HG03439 (cell line): ENCODE measurements at regions not wholly inside any gene's neighbourhood (a gene's known extent, or its start where the extent isn't known, plus 50 kb on each side); places are given as distances from the start of the nearest gene placed in this dataset.

ENCODE experiments used
- ATAC-seq: cut with Tn5 transposase; IDR thresholded peaks from one replicate; pipeline ENCODE4 v1.9.1; 2021; ENCODE audit warnings: mild to moderate bottlenecking, moderate library complexity; ENCODE audit not compliant: unreplicated experiment

DNA sequence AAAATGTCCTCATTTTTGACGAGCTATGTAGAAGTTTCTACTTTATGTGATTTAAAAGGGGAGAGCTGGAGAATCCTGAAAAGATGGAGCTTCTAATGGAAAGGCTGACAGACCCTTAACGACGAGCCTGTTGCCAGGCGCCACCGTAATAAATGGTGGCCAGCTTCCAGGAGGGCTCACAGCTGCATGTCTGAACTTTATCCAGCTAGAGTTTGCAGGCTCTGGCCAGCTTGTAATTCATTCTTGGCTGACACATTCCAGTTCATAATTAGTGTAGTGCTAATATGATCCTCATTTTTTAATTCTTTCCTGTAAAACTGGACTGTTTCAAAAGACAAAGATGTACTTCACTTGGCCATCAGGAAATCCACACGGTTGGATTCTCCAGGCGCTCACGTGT lies 246.7 kb downstream of the GAS1 start:
- ATAC-seq = no peak

DNA sequence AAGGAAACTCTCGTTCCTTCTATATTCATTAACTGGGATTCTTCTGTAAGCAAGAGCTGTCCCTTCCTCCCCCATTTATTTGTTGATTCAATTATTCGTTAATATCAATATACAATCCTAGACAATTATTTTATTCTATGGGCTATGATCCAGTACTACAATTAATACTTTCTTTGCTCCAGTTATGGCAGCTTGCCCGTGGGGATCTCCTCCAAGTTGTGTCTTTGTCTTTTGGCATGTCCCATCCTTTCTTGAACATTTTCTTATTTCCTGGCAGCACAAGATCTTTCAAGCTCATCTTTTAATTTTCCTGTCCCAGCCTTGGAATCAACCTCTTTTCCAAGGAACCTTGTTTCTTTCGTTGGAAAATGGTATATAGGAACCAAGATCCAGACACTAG lies 249.3 kb downstream of the GAS1 start:
- no peak for ATAC-seq

DNA sequence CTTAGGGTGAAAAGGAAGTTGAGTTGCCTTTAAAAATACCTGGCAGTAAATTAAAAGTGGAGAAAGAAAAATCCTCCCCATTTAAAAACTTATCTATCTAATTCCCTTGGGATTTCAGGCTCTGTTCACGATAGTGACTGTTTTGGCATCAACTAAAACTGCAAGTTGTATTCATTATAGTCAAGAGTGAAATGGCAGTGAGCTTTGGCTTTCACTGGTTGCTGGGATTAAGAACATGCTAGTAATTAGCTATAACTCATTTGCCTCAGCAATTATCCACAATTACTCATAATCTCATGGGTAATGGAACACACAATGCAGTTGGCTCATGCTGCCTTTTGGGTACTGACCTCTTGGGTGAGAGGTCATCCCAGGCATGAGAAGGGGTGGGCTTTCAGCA lies 250.1 kb downstream of the GAS1 start:
- no peak for ATAC-seq

DNA sequence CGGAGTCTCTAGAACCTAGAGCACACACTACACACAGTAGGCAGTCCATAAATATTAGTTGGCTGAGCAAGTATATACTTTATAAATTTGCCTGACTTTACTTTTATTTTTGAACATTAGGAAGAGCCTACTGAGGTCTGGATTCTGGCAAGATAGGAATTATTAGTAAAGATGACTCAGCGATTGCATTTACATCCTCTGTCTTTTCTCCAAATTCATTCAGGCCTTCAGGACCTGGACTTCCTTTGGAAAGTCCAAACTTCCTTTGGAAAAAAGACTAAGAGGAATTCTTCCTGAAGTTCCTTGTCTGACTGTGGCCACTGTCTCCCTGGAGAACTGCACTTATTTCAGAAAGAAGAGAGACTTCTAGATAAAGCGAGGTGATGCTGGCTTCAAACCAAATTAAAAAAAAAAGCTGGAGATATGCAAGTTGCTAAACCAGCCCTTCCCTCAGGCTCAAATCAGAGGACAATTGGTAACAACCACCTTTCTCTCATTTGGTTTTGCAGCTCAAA lies 251.3 kb downstream of the GAS1 start:
- no peak for ATAC-seq

DNA sequence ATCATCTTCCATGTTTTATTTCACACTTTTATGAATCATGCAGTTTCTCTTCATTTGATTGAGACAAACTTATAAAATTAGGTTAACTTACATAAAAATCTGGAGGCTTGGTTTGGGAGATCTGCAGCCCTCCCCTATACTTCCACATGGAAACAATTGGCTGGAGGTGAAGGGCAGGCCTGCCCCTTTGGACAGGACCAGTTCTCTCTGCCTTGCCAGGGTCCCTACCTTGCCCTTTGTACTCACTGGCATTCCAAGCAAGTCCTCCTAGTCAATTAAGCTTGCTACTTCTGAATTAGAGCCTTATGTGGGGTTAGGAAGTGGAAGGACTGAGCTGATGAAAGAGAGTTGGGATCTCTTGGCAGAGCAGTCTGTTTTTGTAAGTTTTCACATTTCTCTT lies 257.3 kb downstream of the GAS1 start:
- ATAC-seq = no peak

DNA sequence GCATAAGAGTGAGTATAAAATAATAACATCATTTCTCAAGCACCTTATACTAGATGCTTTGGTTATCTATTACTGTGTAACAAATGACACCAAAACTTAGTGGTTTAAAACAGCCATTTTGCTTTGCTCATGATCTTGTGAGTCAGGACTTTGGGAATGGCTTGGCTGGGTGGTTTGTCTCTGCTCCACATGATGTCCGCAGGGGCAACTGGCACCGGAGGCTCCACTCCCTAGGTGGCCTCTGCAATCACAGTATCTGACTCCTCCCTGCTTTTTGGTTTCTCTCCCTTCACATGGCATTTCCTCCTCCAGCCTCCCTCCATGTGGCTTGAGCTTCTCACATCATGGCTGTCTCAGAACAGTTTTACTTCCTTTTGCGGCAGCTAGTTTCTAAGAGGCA lies 259.5 kb downstream of the GAS1 start:
- ATAC-seq = no peak

DNA sequence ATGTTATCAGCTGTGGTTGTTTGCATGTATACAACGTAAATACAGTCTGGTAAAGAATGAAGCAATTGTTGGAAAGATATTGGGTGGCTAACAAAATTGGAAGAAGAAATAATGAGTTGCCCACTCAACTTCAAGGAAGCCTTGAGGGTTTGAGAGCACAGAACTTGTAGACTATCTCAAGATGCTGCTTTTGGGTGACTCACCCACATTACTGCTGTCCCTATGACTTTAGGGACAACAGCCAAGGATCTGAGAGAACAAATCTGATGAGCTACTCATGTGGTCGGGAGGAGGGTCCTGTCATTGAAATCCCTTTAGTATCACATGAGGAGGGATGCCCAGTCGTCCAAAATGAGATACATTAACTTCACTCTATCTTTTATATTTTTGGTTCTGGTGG lies 261.8 kb downstream of the GAS1 start:
- no peak for ATAC-seq

DNA sequence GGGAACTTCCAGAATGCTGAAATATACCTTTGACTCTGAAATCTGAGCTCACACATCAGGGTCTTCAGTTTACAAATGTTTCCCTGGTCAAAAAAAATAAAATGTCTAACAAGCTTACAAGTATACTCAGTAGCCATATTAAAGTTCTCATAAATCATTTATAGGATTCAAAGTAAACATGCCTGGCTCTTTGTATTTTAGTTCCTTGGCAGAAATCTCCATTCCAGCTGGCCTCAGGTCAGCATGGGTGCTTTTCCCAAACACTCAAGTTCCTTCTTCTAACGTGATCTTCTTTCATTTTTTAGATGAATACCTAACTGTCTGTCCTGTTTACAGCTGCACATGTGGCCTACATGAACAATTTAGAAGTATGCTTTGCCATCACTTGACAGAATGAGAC lies 263.2 kb downstream of the GAS1 start:
- ATAC-seq = no peak

DNA sequence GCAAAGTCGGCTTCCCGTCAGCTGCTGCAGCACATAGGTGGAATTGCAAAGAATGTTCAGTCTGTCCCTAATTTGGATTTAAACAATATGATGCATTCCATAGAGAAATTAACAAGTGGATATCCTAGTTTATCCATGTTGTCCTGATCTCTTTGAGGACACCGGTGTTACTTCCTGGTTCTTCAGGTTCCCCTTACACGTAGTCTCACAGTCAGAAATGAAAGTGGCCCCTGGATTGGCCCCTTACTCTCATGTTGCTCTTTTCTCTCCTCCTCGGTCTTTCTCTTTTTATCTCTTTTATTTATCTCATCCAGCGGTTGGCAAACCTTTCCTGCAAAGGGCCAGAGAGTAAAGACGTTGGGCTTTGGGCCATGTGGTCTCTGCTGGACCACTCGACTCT lies 265.1 kb downstream of the GAS1 start:
- ATAC-seq = no peak

DNA sequence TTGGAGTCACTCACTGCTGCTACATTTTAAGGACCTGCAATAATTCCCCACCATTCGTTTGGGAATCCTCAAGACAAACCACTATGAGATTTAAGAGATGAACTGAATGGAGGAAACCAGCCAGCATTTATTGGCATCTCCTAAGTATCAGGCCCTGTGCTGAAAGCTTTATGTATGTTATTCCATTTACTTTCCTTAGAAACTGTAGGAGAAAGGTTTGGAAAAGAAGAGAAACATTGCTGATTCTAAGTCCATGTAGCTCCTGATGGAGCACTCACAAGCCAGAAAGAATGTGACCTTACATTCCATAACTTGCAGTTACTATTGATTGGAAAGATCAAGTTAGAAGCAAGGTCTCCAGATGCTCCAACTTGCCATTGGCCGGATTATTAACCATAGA lies 267.4 kb downstream of the GAS1 start:
- ATAC-seq = no peak

DNA sequence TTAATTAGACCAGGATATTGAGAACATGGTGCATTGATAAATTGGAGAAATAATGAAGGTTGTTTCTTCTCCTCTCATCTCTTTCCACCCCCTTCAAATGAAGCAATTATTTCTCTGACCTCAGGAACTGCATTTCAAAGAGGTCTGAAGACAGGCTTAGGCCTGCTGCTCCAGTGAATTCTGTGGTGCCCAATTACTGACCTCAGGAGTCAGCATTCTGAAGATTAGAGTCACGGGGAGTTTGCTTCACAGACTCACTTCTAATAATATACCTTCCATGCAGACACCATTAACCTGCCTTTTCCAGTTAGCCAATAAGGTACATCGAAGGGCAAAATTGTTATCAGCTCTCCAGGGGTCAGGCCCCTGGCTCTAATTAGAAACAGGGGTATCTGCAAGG lies 270.9 kb downstream of the GAS1 start:
- no peak for ATAC-seq

DNA sequence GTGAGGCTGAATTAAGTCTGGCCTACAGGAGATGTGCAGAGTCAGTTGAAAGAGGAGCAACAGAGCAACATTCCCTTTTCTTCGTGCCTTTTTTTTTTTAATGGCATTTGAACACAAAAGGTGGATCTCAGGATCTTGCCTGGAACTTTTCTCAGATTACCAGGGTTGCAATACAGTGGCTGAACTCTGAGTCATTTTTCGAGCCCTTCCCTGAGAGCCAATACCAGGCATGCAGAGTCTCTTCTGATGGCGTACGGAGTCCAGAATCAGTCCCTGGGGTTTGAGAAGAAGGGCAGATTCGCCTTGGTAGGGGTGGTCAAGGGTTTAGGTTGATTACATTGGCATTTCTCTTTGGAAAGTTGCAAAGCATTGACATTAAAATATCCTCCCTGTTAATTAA lies 271.5 kb downstream of the GAS1 start:
- ATAC-seq = no peak

DNA sequence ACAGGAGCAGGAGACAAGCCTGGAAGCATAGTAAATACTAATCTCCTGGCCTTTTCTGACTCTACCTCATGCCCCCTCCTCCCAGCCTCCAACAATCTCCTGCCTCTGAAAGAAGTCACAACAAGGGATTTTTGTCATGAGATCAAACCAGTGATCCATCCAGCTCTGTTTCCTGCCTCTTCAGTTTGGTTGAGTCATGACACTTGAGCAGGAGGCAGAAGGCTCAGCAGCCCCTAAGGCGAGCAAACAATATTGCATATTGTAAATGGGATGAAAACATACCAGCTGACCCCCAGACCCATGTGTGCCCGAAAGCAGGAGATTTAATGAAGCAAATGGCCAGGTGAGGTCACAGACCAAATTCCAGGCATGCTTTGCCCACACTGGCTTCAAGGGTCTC lies 272.8 kb downstream of the GAS1 start:
- no peak for ATAC-seq

DNA sequence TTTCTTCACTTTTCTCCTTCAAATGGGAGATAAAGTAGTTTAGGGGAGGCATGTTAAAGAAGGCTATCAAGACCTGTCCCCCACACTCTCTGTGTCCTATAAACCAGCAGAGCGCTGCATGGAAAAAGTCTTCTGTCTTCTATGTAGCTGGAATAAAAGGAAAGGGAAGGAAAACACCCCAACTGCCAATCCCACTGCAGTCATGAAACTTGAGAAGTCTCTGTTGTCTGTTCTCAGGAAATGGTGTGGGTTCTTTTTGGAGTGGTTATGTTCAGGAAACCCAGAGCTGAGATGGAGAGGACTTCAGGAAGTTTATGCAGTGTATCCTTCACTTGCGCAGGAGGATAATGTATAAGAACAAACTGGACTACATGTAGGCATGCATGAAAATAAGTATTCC lies 274.3 kb downstream of the GAS1 start:
- ATAC-seq = no peak

DNA sequence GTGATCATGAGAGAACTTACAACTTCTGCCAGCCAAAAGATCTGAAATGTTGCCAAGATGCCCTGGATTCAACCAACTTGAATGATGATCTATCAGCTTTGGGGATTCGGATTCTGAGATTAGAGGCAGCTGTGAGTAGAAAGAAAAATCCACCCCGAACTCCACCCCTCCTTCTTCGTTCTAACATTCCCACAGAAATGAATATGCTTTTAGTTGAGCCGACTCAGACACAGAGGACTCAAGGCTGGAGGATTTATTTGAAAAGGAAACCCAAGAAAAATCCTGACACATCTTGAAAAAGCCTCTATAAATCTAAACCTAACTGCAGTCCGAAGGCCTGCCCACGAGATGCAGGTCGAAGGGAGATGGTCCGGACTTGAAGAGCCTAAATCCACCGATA lies 275.0 kb downstream of the GAS1 start:
- ATAC-seq = no peak

DNA sequence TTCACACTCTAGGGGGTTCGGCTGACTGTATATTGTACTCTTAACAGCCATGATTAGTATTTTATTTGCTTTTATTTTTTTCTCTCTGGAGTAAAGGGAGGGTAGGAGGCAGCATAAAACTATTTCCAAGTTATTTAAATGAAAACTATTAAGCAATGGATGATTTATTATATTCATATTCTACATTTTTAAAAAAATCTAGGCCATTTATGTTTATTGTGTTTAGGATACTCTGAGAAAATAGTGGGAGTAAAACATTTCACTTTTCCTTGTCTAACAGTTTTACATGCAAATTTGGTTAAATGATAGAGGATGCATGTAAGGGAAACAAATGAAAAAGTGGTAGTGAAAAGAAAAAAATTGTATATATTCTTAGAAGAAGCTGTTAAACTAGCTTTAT lies 276.3 kb downstream of the GAS1 start:
- ATAC-seq = no peak

DNA sequence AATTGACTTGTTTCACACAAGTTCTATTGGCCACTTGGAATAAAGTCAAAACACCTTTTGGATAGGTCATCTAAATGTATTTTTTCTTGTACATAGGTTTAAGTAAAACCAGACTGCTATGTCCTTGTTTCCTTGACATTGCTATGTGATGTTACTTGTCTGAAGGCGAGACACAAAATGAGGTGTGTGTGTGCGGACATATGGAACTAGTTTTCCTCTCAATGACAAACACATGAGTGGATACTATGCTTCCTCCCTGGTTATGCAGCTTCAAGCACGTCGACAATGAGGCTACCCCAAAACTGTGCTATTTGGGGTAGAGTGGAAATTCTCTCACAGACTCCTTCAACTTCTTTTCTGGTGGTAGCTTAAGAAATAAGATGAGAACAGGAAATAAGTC lies 276.8 kb downstream of the GAS1 start:
- ATAC-seq = no peak

DNA sequence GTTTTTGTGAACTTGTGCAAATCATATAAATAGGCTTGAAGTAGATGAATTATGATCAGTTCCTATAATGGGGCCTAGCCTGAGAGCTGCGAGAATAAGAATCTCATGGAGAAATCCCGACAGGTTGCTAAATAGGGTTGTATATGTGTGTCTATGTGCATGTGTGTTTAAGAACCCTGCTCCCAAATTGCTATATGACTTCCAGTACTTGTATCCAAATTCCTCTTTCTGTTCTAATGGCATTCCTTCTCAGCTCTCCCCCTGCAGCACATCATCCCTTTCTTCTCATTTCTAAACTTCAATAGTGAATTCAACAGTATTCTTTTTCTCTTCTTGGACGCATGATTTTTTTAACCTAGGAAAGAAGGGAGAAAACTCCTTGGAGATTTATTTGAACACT lies 277.2 kb downstream of the GAS1 start:
- no peak for ATAC-seq

DNA sequence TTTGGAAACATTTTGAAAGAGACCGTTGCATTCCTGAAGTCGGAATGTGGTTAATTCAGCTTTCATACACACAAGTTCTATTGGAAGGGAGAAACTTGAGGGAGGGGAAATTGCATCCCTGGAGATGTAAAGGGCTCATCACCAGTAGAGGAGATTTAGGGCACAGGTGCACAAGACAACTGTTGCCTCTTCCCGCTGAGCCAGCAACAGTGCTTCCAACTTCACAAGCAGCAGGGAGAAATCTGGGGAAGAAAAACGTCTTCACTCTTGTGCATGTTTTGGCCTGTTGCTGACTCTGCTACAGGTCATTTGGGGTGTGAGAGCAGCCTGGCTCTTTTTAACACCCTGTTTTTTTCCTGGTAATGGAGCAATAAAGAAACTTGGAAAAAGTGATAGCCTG lies 277.9 kb downstream of the GAS1 start:
- ATAC-seq = no peak

DNA sequence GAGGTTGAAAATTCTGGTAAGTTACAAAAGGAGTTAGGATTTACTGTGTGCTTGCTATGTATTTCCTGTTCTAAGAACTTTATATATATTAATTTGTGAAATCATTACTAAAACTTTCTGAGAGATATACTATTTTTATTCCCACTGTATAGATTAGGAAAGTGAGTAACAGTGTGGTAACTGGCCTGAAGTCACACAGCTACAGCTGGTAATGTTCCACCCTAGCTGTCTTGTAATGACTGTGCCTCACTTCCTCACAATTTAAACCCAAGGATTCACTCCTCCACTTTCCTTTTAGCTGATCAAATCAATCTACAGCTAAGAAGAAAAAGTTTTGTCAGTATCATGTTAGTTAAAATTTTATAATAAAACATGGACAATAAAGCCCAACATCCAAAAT lies 278.8 kb downstream of the GAS1 start:
- ATAC-seq = no peak

DNA sequence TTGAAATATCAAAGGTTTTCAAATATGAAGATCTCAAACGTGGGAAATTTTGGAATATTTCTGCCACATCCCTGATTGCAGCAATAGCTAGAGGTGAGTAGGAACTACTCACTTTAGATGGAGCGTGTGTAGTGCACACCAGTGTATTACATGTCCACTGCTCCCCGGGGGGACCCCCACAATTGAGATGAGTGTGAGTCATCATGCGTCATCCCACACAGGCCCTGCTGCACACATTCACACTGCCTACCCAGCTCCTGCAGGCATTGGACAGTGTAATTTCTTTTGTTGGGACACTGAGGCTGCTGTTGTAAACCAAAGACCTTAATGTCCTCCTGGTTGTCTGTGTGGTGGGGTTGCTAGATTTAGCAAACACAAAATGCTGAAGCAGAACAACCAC lies 280.0 kb downstream of the GAS1 start:
- no peak for ATAC-seq

DNA sequence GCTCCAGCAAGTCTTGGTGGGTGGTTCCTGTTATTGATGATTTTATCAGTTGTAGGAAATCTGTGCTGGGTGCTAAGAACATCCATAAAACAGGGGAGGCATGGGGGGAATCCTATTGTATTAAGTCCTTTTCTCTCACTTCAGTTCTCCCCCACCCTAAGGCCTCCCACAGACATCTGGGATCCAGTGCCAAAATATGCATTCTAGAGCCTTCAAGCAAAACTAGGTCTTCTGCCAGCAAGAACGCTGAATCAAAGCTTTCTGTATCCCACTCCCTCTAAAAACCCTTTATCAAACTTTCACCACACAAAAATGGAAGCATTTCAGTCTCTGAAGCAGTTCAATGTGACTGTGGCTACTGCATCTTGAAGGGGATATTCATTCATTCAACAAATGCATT lies 281.9 kb downstream of the GAS1 start:
- no peak for ATAC-seq

DNA sequence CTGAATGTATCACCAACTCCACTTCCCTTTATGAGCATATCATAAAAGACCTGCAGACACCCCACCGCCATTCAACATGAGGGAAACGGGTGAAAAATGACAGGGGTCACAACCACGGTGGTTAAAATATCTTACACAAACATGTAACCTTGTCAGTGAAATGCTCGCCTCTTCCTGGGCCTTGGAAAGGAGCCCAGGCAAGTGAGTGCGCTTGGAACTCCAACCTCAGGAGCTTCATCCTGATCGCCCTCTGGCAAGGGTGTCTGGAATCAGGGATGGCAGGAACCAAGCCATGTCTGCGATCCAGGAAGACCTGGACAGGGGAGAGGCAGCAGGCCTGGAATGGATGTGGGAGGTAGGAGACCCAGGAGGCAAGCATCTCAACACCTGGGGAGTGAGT lies 282.7 kb downstream of the GAS1 start:
- ATAC-seq = no peak

DNA sequence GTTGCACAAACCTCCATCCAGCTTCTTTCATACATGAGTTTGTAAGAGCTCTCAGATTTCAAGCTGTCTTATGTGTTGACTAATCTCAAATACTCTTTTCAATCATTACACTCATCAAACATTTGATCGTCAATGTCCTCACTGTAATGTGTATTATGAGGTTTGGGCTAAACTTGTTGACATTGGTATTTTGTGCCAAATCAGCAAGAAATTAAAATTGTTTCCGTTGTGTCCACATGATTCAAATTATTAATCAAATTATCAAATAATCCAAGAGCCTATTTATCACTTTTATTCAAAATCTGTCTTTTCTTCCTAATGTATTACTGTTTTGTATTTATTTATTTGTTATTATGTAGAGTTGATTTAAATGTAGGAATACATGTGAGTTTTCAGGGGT lies 283.4 kb downstream of the GAS1 start:
- ATAC-seq = no peak
